GM23338 (cell line): ENCODE measurements at regions not wholly inside any gene's neighbourhood (a gene's known extent, or its start where the extent isn't known, plus 50 kb on each side); places are given as distances from the start of the nearest gene placed in this dataset.

Experiments used
- ATAC-seq: fragments of 200-7000 bp; cut with Tn5 transposase; 3 replicates; pipeline ENCODE4 v1.9.1; 2020
- DNase-seq: peaks from one replicate; pipeline ENCODE4 v3.0.0-alpha.2; 2015; ENCODE audit warnings: low spot score
- H2AFZ ChIP-seq: fragments of 200-600 bp; sonication (generic); 2 replicates; pipeline ENCODE4 v1.8.0; 2016; ENCODE audit warnings: antibody characterized with exemption, mild to moderate bottlenecking, moderate library complexity
- H3F3A ChIP-seq: fragments of 200-600 bp; sonication (generic); replicated peaks from 2 replicates; pipeline ENCODE4 v1.8.0; 2017; ENCODE audit warnings: antibody characterized with exemption, mixed run types, low read depth
- H3K27ac ChIP-seq: fragments of 200-600 bp; sonication (generic); 2 replicates; pipeline ENCODE4 v1.6.1; 2016; ENCODE audit warnings: low read depth
- H3K27me3 ChIP-seq: fragments of 200-600 bp; sonication (generic); 2 replicates; pipeline ENCODE4 v1.8.0; 2016; ENCODE audit warnings: mild to moderate bottlenecking, mixed run types, moderate library complexity; ENCODE audit not compliant: insufficient read depth
- H3K36me3 ChIP-seq: fragments of 200-600 bp; sonication (generic); 2 replicates; pipeline ENCODE4 v1.8.0; 2016; ENCODE audit warnings: mild to moderate bottlenecking; ENCODE audit not compliant: insufficient read depth
- H3K4me1 ChIP-seq: fragments of 200-600 bp; sonication (generic); 2 replicates; pipeline ENCODE4 v1.8.0; 2016; ENCODE audit warnings: mild to moderate bottlenecking, moderate library complexity; ENCODE audit not compliant: insufficient read depth
- H3K4me2 ChIP-seq: fragments of 200-600 bp; sonication (generic); 2 replicates; pipeline ENCODE4 v1.7.1; 2017; ENCODE audit warnings: mixed run types
- H3K4me3 ChIP-seq: fragments of 200-600 bp; sonication (generic); 2 replicates; pipeline ENCODE4 v1.6.1; 2016; ENCODE audit warnings: mixed run types
- H3K79me2 ChIP-seq: fragments of 200-600 bp; sonication (generic); replicated peaks from 2 replicates; pipeline ENCODE4 v1.8.0; 2017; ENCODE audit warnings: mild to moderate bottlenecking; ENCODE audit not compliant: insufficient read depth
- H3K9me2 ChIP-seq: fragments of 200-600 bp; sonication (generic); 2 replicates; pipeline ENCODE4 v1.8.0; 2017; ENCODE audit not compliant: insufficient read depth
- H4K20me1 ChIP-seq: fragments of 200-600 bp; sonication (generic); replicated peaks from 2 replicates; pipeline ENCODE4 v1.8.0; 2017; ENCODE audit warnings: mild to moderate bottlenecking; ENCODE audit not compliant: insufficient read depth
- H3K27ac Mint-ChIP-seq: 2 replicates; pipeline ENCODE4 v1.8.0; 2020; ENCODE audit warnings: inconsistent platforms, mild to moderate bottlenecking, moderate library complexity, mixed read lengths
- H3K27me3 Mint-ChIP-seq: 3 replicates; pipeline ENCODE4 v1.8.0; 2022; ENCODE audit warnings: low read depth, mild to moderate bottlenecking, moderate library complexity, mixed read lengths, inconsistent platforms; ENCODE audit not compliant: insufficient read depth, poor library complexity
- H3K36me3 Mint-ChIP-seq: 3 replicates; pipeline ENCODE4 v1.8.0; 2021; ENCODE audit warnings: low read depth, mild to moderate bottlenecking, inconsistent platforms, moderate library complexity, mixed read lengths
- H3K4me1 Mint-ChIP-seq: 3 replicates; pipeline ENCODE4 v1.8.0; 2020; ENCODE audit warnings: mild to moderate bottlenecking, inconsistent platforms, mixed read lengths
- H3K4me3 Mint-ChIP-seq: 3 replicates; pipeline ENCODE4 v1.8.0; 2021; ENCODE audit warnings: moderate library complexity, mild to moderate bottlenecking, inconsistent platforms, mixed read lengths
- H3K9me3 Mint-ChIP-seq: 3 replicates; pipeline ENCODE4 v1.8.0; 2020; ENCODE audit warnings: moderate library complexity, mild to moderate bottlenecking, inconsistent platforms, mixed read lengths
- CREB1 ChIP-seq: fragments of 250-450 bp; sonication (Bioruptor Pico); IDR thresholded peaks from 2 replicates; pipeline ENCODE4 v1.5.0; 2020; ENCODE audit warnings: low read depth, mild to moderate bottlenecking, moderate library complexity
- EZH2 ChIP-seq: fragments of 200-600 bp; sonication (generic); IDR thresholded peaks from one replicate; pipeline ENCODE4 v1.8.0; 2017; ENCODE audit warnings: antibody characterized with exemption, mild to moderate bottlenecking, low read depth; ENCODE audit not compliant: unreplicated experiment
- EZH2phosphoT487 ChIP-seq: fragments of 200-600 bp; sonication (generic); IDR thresholded peaks from one replicate; pipeline ENCODE4 v1.8.1; 2018; ENCODE audit warnings: antibody characterized with exemption; ENCODE audit not compliant: unreplicated experiment
- JUNB ChIP-seq: IDR thresholded peaks from one replicate; pipeline ENCODE4 v1.6.1; 2016; ENCODE audit warnings: antibody characterized with exemption; ENCODE audit not compliant: unreplicated experiment
- NANOG ChIP-seq: IDR thresholded peaks from 2 replicates; pipeline ENCODE4 v1.6.1; 2016; ENCODE audit warnings: antibody characterized with exemption, borderline replicate concordance
- POLR2AphosphoS5 ChIP-seq: IDR thresholded peaks from 2 replicates; pipeline ENCODE4 v1.6.1; 2016; ENCODE audit warnings: antibody characterized with exemption, low read depth
- STAT1 ChIP-seq: IDR thresholded peaks from one replicate; pipeline ENCODE4 v1.6.1; 2016; ENCODE audit warnings: antibody characterized with exemption; ENCODE audit not compliant: unreplicated experiment
- ZNF331 ChIP-seq: fragments of 250-450 bp; sonication (Bioruptor Pico); IDR thresholded peaks from 2 replicates; pipeline ENCODE4 v1.5.0; 2020; ENCODE audit warnings: low read depth, mild to moderate bottlenecking, moderate library complexity
- TF ChIP-seq, protein P1 (sequence below): fragments of 250-450 bp; sonication (Bioruptor Pico); IDR thresholded peaks from 2 replicates; pipeline ENCODE4 v1.5.0; 2020; ENCODE audit warnings: mild to moderate bottlenecking, moderate library complexity
- TF ChIP-seq, protein P2 (sequence below): IDR thresholded peaks from 2 replicates; pipeline ENCODE4 v1.6.1; 2016; ENCODE audit warnings: antibody characterized with exemption

DNA sequence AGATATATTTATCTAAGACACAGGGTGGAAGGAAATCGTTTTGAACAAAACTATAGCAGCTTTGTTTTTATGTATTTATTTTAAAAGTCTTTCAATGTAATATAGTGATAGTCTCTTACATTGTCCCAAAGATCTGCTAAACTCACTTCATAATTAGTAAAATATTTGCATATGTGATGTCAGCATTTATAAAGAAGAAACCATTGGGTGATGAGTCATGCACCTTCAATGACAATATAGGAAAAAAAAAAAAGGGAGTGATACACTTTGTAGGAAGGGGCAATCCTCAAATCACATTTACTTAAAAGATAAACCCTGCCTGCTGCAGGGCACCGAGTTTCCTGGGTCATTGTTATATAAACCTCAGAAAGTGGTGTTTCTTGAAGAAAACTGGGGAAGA is 112.4 kb upstream of the SEMA3C start (continued):
- TF ChIP-seq EZH2 (no peak), ZNF331 (no peak), STAT1 (no peak), POLR2AphosphoS5 (no peak)
- TF ChIP-seq, protein P1, sequence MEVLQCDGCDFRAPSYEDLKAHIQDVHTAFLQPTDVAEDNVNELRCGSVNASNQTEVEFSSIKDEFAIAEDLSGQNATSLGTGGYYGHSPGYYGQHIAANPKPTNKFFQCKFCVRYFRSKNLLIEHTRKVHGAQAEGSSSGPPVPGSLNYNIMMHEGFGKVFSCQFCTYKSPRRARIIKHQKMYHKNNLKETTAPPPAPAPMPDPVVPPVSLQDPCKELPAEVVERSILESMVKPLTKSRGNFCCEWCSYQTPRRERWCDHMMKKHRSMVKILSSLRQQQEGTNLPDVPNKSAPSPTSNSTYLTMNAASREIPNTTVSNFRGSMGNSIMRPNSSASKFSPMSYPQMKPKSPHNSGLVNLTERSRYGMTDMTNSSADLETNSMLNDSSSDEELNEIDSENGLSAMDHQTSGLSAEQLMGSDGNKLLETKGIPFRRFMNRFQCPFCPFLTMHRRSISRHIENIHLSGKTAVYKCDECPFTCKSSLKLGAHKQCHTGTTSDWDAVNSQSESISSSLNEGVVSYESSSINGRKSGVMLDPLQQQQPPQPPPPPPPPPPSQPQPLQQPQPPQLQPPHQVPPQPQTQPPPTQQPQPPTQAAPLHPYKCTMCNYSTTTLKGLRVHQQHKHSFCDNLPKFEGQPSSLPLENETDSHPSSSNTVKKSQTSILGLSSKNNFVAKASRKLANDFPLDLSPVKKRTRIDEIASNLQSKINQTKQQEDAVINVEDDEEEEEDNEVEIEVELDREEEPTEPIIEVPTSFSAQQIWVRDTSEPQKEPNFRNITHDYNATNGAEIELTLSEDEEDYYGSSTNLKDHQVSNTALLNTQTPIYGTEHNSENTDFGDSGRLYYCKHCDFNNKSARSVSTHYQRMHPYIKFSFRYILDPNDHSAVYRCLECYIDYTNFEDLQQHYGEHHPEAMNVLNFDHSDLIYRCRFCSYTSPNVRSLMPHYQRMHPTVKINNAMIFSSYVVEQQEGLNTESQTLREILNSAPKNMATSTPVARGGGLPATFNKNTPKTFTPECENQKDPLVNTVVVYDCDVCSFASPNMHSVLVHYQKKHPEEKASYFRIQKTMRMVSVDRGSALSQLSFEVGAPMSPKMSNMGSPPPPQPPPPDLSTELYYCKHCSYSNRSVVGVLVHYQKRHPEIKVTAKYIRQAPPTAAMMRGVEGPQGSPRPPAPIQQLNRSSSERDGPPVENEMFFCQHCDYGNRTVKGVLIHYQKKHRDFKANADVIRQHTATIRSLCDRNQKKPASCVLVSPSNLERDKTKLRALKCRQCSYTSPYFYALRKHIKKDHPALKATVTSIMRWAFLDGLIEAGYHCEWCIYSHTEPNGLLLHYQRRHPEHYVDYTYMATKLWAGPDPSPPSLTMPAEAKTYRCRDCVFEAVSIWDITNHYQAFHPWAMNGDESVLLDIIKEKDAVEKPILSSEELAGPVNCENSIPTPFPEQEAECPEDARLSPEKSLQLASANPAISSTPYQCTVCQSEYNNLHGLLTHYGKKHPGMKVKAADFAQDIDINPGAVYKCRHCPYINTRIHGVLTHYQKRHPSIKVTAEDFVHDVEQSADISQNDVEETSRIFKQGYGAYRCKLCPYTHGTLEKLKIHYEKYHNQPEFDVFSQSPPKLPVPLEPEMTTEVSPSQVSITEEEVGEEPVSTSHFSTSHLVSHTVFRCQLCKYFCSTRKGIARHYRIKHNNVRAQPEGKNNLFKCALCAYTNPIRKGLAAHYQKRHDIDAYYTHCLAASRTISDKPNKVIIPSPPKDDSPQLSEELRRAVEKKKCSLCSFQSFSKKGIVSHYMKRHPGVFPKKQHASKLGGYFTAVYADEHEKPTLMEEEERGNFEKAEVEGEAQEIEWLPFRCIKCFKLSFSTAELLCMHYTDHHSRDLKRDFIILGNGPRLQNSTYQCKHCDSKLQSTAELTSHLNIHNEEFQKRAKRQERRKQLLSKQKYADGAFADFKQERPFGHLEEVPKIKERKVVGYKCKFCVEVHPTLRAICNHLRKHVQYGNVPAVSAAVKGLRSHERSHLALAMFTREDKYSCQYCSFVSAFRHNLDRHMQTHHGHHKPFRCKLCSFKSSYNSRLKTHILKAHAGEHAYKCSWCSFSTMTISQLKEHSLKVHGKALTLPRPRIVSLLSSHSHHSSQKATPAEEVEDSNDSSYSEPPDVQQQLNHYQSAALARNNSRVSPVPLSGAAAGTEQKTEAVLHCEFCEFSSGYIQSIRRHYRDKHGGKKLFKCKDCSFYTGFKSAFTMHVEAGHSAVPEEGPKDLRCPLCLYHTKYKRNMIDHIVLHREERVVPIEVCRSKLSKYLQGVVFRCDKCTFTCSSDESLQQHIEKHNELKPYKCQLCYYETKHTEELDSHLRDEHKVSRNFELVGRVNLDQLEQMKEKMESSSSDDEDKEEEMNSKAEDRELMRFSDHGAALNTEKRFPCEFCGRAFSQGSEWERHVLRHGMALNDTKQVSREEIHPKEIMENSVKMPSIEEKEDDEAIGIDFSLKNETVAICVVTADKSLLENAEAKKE (CRISPR knock-in tag) = no peak

DNA sequence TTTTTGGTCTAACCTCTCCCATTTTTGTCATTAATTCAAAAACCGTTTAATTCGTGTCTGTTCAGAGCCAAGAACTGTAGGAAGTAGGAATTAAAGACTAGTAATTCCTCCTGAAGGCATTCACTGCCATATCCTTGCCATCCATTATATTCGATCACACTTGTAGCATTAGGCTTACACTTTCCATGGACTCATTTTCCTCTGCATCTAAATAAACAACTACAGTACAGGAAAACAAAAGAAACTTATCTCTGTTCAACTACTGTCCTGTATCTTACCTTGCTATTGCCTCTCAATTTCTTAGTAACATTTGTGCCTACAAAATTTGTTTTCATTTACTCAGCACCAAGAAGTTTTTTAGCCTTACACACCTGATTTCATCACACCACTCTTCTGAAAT is 111.6 kb upstream of the SEMA3C start:
- Mint-ChIP-seq H3K4me3 (no peak overlapping the region), H3K27me3 (no peaks in the 10 kb centered on the region), H3K27ac (no peak overlapping the region), H3K36me3 (no peaks in the 10 kb centered on the region), H3K9me3 (no peaks in the 10 kb centered on the region), H3K4me1 (no peaks in the 10 kb centered on the region)
- Histone ChIP-seq H3K36me3 (no peaks in the 10 kb centered on the region), H3K4me2 (no peak overlapping the region), H3K27me3 (no peaks in the 10 kb centered on the region), H4K20me1 (no peaks in the 10 kb centered on the region), H3K4me3 (no peak overlapping the region), H2AFZ (no peak overlapping the region; the same call in 1 of the 2 replicates), H3K27ac (no peak overlapping the region), H3F3A (no peaks in the 10 kb centered on the region), H3K79me2 (no peaks in the 10 kb centered on the region), H3K9me2 (peaks cover 4% of the 10 kb centered on the region; the same call in 1 of the 2 replicates), H3K4me1 (no peaks in the 10 kb centered on the region)
- ATAC-seq (no peak), DNase-seq (no peak)
- TF ChIP-seq POLR2AphosphoS5 (no peak), NANOG (no peak), EZH2phosphoT487 (no peak), EZH2 (no peak), JUNB (no peak), ZNF331 (no peak), CREB1 (CRISPR knock-in tag) (no peak)
- TF ChIP-seq, protein P2, sequence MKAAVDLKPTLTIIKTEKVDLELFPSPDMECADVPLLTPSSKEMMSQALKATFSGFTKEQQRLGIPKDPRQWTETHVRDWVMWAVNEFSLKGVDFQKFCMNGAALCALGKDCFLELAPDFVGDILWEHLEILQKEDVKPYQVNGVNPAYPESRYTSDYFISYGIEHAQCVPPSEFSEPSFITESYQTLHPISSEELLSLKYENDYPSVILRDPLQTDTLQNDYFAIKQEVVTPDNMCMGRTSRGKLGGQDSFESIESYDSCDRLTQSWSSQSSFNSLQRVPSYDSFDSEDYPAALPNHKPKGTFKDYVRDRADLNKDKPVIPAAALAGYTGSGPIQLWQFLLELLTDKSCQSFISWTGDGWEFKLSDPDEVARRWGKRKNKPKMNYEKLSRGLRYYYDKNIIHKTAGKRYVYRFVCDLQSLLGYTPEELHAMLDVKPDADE = no peak
- TF ChIP-seq, protein P1 (CRISPR knock-in tag) = no peak
